HCT116 (cell line): ENCODE measurements at regions not wholly inside any gene's neighbourhood (a gene's known extent, or its start where the extent isn't known, plus 50 kb on each side); places are given as distances from the start of the nearest gene placed in this dataset.

ENCODE experiments used
- ATAC-seq: fragments of 200-7000 bp; cut with Tn5 transposase; 2 replicates; pipeline ENCODE4 v1.9.1; 2020; ENCODE audit warnings: mild to moderate bottlenecking, moderate library complexity
- BruUV-seq: library from RNA; stranded (reverse); fragments of 400-500 nt; replicated peaks from 2 replicates; lab custom pipeline; 2021; lab: Mats Ljungman, UMichigan
- CTCF ChIA-PET: fragments of 300-600 bp; sonication (Branson Sonifier 250); formaldehyde crosslinking; loops from one replicate; lab custom pipeline; 2021; ENCODE audit warnings: antibody characterized with exemption; lab: Charles Lee
- POLR2A ChIA-PET: fragments of 300-600, 350-600 bp; sonication (Branson Sonifier 250); formaldehyde crosslinking; loops from one replicate; lab custom pipeline; 2021; ENCODE audit warnings: antibody characterized with exemption; lab: Charles Lee
- RAD21 ChIA-PET, 2 experiments: fragments of 300-600 bp; sonication (Branson Sonifier 250); formaldehyde crosslinking; loops; one replicate each; lab custom pipeline; 2023; ENCODE audit warnings: low total read pairs in 2 of 2; ENCODE audit not compliant: uncharacterized antibody in 2 of 2, unreplicated experiment in 2 of 2, low non-redundant PET in 1 of 2; lab: Charles Lee
- DNase-seq: peaks from one replicate; pipeline ENCODE4 v3.0.0-alpha.2; 2010; ENCODE audit warnings: low read depth, low spot score
- H2AFZ ChIP-seq: fragments of 200-600 bp; shearing (Covaris generic), sonication (generic); 2 replicates; pipeline ENCODE4 v1.6.1; 2017; ENCODE audit warnings: low read depth, mixed run types, mixed read lengths, antibody characterized with exemption, low read length; ENCODE audit not compliant: poor library complexity, severe bottlenecking
- H3K27ac ChIP-seq: 2 replicates; pipeline ENCODE4 v1.5.1; 2012; ENCODE audit warnings: low read depth, low read length
- H3K27me3 ChIP-seq: fragments of 200-600 bp; sonication (generic); 2 replicates; pipeline ENCODE4 v1.6.1; 2016; ENCODE audit warnings: mixed run types, low read length, mixed read lengths; ENCODE audit not compliant: insufficient read depth
- H3K36me3 ChIP-seq, 2 experiments: fragments of 200-500 bp in 1 of 2; fragments of 200-600 bp in 1 of 2; sonication (Bioruptor generic) in 1 of 2; sonication (generic) in 1 of 2; 2 replicates each; pipeline versions ENCODE4 v1.5.1 to v1.6.1; 2014 to 2016; ENCODE audit warnings: low read length in 2 of 2, inconsistent platforms in 1 of 2, mixed read lengths in 1 of 2, mixed run types in 1 of 2; ENCODE audit not compliant: insufficient read depth in 2 of 2, control insufficient read depth in 1 of 2
- H3K4me1 ChIP-seq, 2 experiments: fragments of 200-600 bp in 1 of 2; sonication (generic) in 1 of 2; 2 replicates each; pipeline versions ENCODE4 v1.5.1 to v1.6.1; 2012 to 2017; ENCODE audit warnings: low read length in 2 of 2, inconsistent platforms in 1 of 2, mild to moderate bottlenecking in 1 of 2, mixed read lengths in 1 of 2, mixed run types in 1 of 2, moderate library complexity in 1 of 2; ENCODE audit not compliant: insufficient read depth in 2 of 2, control insufficient read depth in 1 of 2
- H3K4me2 ChIP-seq: fragments of 200-600 bp; sonication (generic); 2 replicates; pipeline ENCODE4 v1.6.1; 2017; ENCODE audit warnings: mixed run types, low read length, mixed read lengths
- H3K4me3 ChIP-seq, 2 experiments: fragments of 200-600 bp in 1 of 2; sonication (generic) in 1 of 2; replicated peaks in 1 of 2; 2 replicates each; pipeline ENCODE4 v1.5.1; 2011 to 2016; ENCODE audit warnings: low read length in 2 of 2, control low read depth in 1 of 2, low read depth in 1 of 2, mild to moderate bottlenecking in 1 of 2, mixed read lengths in 1 of 2, mixed run types in 1 of 2
- H3K79me2 ChIP-seq: fragments of 200-600 bp; sonication (generic); 2 replicates; pipeline ENCODE4 v1.6.1; 2017; ENCODE audit warnings: mild to moderate bottlenecking, mixed run types, low read length, moderate library complexity, mixed read lengths; ENCODE audit not compliant: insufficient read depth
- H3K9ac ChIP-seq: fragments of 200-600 bp; sonication (generic); 2 replicates; pipeline ENCODE4 v1.6.1; 2016; ENCODE audit warnings: low read length, mixed read lengths
- H3K9me2 ChIP-seq: fragments of 200-600 bp; sonication (generic), shearing (Covaris generic); 2 replicates; pipeline ENCODE4 v1.6.1; 2017; ENCODE audit warnings: mixed run types, mild to moderate bottlenecking, moderate library complexity; ENCODE audit not compliant: insufficient read depth
- H3K9me3 ChIP-seq, 2 experiments: fragments of 200-500 bp in 1 of 2; fragments of 200-600 bp in 1 of 2; sonication (Bioruptor generic) in 1 of 2; sonication (generic) in 1 of 2; 2 replicates each; pipeline ENCODE4 v1.6.1; 2014 to 2017; ENCODE audit warnings: low read length in 2 of 2, mixed read lengths in 2 of 2, inconsistent platforms in 1 of 2, low read depth in 1 of 2, mild to moderate bottlenecking in 1 of 2, mixed run types in 1 of 2, moderate library complexity in 1 of 2; ENCODE audit not compliant: control insufficient read depth in 1 of 2, insufficient read depth in 1 of 2
- H4K20me1 ChIP-seq: fragments of 200-600 bp; sonication (generic), shearing (Covaris generic); 2 replicates; pipeline ENCODE4 v1.6.1; 2017; ENCODE audit warnings: mixed run types, mild to moderate bottlenecking, moderate library complexity; ENCODE audit not compliant: insufficient read depth
- CBX3 ChIP-seq: IDR thresholded peaks from 2 replicates; pipeline ENCODE4 v1.6.1; 2012; ENCODE audit warnings: low read depth
- CEBPB ChIP-seq: IDR thresholded peaks from 2 replicates; pipeline ENCODE4 v1.6.1; 2012; ENCODE audit warnings: low read depth
- EGR1 ChIP-seq: IDR thresholded peaks from 2 replicates; pipeline ENCODE4 v1.6.1; 2012; ENCODE audit warnings: low read depth
- ELF1 ChIP-seq: IDR thresholded peaks from 2 replicates; pipeline ENCODE4 v1.6.1; 2012; ENCODE audit warnings: low read depth, borderline replicate concordance
- FOSL1 ChIP-seq: IDR thresholded peaks from 2 replicates; pipeline ENCODE4 v1.6.1; 2012; ENCODE audit warnings: low read depth
- RAD21 ChIP-seq: IDR thresholded peaks from 2 replicates; pipeline ENCODE4 v1.6.1; 2012; ENCODE audit warnings: low read depth, mild to moderate bottlenecking
- SP1 ChIP-seq: IDR thresholded peaks from 2 replicates; pipeline ENCODE4 v1.6.1; 2012; ENCODE audit warnings: low read depth
- ZFX ChIP-seq: fragments of 450-650 bp; IDR thresholded peaks from 2 replicates; pipeline ENCODE4 v1.6.1; 2017
- intact Hi-C: fragments of 100-400 bp; cut with micrococcal nuclease; formaldehyde crosslinking; loops from 2 replicates; pipeline ENCODE4 v1.10.0; 2022
- TF ChIP-seq, protein P1 (sequence below): IDR thresholded peaks from 2 replicates; pipeline ENCODE4 v1.6.1; 2012; ENCODE audit warnings: low read depth

- ChIA-PET POLR2A (no interaction called here), RAD21 (no interaction called here), CTCF (no interaction called here)
- H3K27ac ChIP-seq: no peak overlapping the region
- H3K4me1 ChIP-seq: no peaks in the 10 kb centered on the region
- no peaks in the 10 kb centered on the region for H3K9me2 ChIP-seq
- H2AFZ ChIP-seq: no peak overlapping the region
- H3K9ac ChIP-seq: no peak overlapping the region
- intact Hi-C loops: no loop called here
- TF ChIP-seq SP1 (no peak), RAD21 (no peak), CEBPB (no peak), FOSL1 (no peak), EGR1 (no peak), ZFX (no peak), ELF1 (no peak), CBX3 (no peak)
- TF ChIP-seq, protein P1, sequence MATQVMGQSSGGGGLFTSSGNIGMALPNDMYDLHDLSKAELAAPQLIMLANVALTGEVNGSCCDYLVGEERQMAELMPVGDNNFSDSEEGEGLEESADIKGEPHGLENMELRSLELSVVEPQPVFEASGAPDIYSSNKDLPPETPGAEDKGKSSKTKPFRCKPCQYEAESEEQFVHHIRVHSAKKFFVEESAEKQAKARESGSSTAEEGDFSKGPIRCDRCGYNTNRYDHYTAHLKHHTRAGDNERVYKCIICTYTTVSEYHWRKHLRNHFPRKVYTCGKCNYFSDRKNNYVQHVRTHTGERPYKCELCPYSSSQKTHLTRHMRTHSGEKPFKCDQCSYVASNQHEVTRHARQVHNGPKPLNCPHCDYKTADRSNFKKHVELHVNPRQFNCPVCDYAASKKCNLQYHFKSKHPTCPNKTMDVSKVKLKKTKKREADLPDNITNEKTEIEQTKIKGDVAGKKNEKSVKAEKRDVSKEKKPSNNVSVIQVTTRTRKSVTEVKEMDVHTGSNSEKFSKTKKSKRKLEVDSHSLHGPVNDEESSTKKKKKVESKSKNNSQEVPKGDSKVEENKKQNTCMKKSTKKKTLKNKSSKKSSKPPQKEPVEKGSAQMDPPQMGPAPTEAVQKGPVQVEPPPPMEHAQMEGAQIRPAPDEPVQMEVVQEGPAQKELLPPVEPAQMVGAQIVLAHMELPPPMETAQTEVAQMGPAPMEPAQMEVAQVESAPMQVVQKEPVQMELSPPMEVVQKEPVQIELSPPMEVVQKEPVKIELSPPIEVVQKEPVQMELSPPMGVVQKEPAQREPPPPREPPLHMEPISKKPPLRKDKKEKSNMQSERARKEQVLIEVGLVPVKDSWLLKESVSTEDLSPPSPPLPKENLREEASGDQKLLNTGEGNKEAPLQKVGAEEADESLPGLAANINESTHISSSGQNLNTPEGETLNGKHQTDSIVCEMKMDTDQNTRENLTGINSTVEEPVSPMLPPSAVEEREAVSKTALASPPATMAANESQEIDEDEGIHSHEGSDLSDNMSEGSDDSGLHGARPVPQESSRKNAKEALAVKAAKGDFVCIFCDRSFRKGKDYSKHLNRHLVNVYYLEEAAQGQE: no peak
- H3K27me3 ChIP-seq: no peaks in the 10 kb centered on the region
- no peak overlapping the region for H3K4me2 ChIP-seq
- H3K4me3 ChIP-seq: no peak overlapping the region
- DNase-seq: no peak
- H3K36me3 ChIP-seq: no peaks in the 10 kb centered on the region
- no peaks in the 10 kb centered on the region for H4K20me1 ChIP-seq
- H3K79me2 ChIP-seq: no peaks in the 10 kb centered on the region
- BruUV-seq: no TSS peak
- no peaks in the 10 kb centered on the region; a peak in 1 of 4 replicates for H3K9me3 ChIP-seq
- ATAC-seq: no peak
Measured at GRCh38 chr17:33739714-33740113, 446.6 kb upstream of the ASIC2 start.
